Stimulated activated CD4-positive, alpha-beta T cell treated with anti-CD3 and anti-CD28 coated beads, Interleukin-2, amount 100 ng/mL, for 48 hours (primary cell): ENCODE measurements at regions not wholly inside any gene's neighbourhood (a gene's known extent, or its start where the extent isn't known, plus 50 kb on each side); places are given as distances from the start of the nearest gene placed in this dataset.

Experiments
- DNase-seq, 2 donors: peaks; one replicate each; pipeline ENCODE4 v3.0.0-alpha.2; 2020

- no peak for DNase-seq
Measured at GRCh38 chr2:122447237-122447636, 691.8 kb downstream of the TSN start.

- no peak for DNase-seq
Measured at GRCh38 chr2:122451040-122451439, 695.6 kb downstream of the TSN start.

GRCh38 chr2:122451697-122452096 is 696.2 kb downstream of the TSN start:
- no peak for DNase-seq

- DNase-seq: no peak
Measured at GRCh38 chr2:122469147-122469546, 713.7 kb downstream of the TSN start.

- no peak for DNase-seq
Measured at GRCh38 chr2:122471753-122472152, 716.3 kb downstream of the TSN start.

- no peak for DNase-seq
Measured at GRCh38 chr2:122478117-122478516, 722.7 kb downstream of the TSN start.

GRCh38 chr2:122478771-122479170 is 723.3 kb downstream of the TSN start:
- no peak for DNase-seq

- DNase-seq: no peak
Measured at GRCh38 chr2:122480501-122481243, 725.2 kb downstream of the TSN start.

GRCh38 chr2:122481244-122481622 is 725.8 kb downstream of the TSN start:
- no peak for DNase-seq

GRCh38 chr2:122481717-122482116 is 726.3 kb downstream of the TSN start:
- no peak for DNase-seq

- DNase-seq: no peak
Measured at GRCh38 chr2:122486086-122486485, 730.6 kb downstream of the TSN start.

GRCh38 chr2:122486705-122487415 is 731.4 kb downstream of the TSN start:
- no peak for DNase-seq

- no peak for DNase-seq
Measured at GRCh38 chr2:122491011-122491410, 735.6 kb downstream of the TSN start.

- no peak for DNase-seq
Measured at GRCh38 chr2:122500316-122501105, 745.1 kb downstream of the TSN start.

GRCh38 chr2:122506620-122507019 is 751.2 kb downstream of the TSN start:
- DNase-seq: no peak

- DNase-seq: no peak
Measured at GRCh38 chr2:122507261-122507660, 751.8 kb downstream of the TSN start.

- DNase-seq: no peak
Measured at GRCh38 chr2:122512091-122512490, 756.6 kb downstream of the TSN start.

GRCh38 chr2:122514451-122514996 is 759.1 kb downstream of the TSN start:
- no peak for DNase-seq

GRCh38 chr2:122515731-122516290 is 760.4 kb downstream of the TSN start:
- no peak for DNase-seq

GRCh38 chr2:122516775-122517174 is 761.3 kb downstream of the TSN start:
- no peak for DNase-seq

- no peak for DNase-seq
Measured at GRCh38 chr2:122519366-122519765, 763.9 kb downstream of the TSN start.

GRCh38 chr2:122519821-122520611 is 764.6 kb downstream of the TSN start:
- no peak for DNase-seq
